LNCAP (cell line): ENCODE measurements at regions not wholly inside any gene's neighbourhood (a gene's known extent, or its start where the extent isn't known, plus 50 kb on each side); places are given as distances from the start of the nearest gene placed in this dataset.

Experiments used
- TF ChIP-seq, protein P1 (sequence below): fragments of 450-650 bp; IDR thresholded peaks from 2 replicates; pipeline ENCODE4 v1.5.1; 2017; ENCODE audit warnings: mild to moderate bottlenecking

DNA sequence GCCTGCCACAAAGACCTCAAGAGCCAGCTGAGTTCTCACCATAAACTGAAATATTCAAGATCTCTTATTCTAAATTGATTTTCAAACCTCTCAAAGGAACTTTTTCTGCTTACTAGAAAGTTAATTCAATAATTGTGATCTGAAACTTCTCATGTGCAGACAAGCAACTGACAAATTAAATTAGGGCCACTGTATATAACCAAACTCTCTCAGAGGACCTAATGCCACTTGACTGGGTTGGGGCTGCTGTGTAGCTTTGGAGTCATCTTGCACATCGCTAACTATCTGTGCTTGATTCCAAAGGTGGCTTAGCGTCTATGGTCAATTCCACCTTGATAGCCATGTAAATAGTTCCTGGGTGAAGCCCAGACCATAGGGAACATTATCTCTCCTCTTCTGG, 345.2 kb downstream of the GPR37 start:
- TF ChIP-seq, protein P1, sequence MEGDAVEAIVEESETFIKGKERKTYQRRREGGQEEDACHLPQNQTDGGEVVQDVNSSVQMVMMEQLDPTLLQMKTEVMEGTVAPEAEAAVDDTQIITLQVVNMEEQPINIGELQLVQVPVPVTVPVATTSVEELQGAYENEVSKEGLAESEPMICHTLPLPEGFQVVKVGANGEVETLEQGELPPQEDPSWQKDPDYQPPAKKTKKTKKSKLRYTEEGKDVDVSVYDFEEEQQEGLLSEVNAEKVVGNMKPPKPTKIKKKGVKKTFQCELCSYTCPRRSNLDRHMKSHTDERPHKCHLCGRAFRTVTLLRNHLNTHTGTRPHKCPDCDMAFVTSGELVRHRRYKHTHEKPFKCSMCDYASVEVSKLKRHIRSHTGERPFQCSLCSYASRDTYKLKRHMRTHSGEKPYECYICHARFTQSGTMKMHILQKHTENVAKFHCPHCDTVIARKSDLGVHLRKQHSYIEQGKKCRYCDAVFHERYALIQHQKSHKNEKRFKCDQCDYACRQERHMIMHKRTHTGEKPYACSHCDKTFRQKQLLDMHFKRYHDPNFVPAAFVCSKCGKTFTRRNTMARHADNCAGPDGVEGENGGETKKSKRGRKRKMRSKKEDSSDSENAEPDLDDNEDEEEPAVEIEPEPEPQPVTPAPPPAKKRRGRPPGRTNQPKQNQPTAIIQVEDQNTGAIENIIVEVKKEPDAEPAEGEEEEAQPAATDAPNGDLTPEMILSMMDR: no peak

DNA sequence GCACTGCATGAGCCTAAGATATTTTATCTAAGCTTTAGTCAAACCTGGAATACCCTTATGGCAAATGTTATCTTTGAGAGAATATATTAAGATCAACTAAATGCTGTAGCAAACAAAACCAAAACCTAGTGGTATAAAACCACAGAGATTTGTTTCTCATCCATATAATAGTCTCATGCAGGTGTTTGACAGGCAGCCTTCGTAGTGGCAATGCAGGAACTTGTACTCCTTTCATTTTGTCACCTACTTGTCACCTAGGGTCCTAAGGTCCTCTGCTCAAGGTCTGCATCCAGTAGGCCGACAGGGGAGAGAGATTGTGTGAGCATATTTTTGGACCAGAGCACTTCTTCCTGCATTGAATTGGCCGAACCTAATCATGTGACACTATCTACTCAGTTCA, 352.6 kb downstream of the GPR37 start:
- TF ChIP-seq, protein P1: no peak

DNA sequence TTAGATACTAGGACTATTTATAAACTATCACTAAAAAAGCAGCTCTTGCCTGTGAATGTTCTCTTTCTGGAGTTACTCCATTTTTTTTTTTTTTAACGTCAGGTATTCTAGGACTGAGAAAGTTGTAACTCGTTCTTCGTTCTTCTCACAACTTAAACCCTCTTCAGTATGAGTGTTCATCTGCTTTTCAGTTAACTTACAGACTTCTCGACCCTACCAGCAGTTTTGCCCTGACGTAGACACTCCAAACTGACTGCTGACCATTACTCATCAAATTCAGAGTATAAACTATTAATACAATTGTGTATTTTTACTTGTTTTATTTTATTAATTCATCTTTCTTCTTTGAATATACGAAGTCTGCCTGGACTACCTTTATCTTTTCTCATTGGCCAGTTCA, 353.1 kb downstream of the GPR37 start:
- TF ChIP-seq, protein P1: no peak

DNA sequence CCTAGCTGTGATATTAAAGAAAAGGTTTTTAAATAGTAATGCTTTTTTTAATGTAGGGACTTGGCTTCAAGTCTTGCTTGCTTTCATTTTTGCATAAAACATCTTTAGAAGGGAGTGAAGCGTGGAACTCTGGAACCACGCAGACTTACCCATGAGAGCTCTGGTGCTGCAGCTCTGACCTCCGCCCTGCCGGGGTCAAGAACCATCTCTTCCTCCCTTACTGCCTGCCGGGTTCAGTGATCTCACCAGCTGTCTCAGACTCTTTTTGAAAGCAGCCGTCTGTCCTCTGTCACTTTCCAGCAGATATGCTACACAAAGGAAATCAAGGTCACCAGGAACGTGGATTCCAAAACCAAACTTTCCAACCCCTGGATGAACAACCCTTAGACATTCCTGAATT, 353.8 kb downstream of the GPR37 start:
- TF ChIP-seq, protein P1: no peak

DNA sequence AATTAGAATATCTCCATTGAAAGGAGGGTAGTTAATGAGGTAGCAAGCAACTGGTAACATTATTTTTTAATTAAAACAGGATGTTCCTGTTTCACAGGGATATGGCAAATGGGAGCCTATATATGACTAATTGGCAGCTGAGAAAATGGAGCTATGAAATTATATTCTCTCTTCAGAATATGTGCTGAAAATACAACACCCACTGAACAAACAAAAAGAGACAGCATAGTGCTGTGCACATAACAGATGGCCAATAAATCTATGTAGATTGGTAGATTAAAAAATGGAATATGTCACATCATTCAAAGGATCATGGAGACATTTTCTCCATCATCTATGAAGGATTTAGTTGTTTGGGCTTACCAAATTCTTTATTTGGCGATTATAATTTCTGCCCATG, 362.0 kb downstream of the GPR37 start:
- TF ChIP-seq, protein P1: no peak

DNA sequence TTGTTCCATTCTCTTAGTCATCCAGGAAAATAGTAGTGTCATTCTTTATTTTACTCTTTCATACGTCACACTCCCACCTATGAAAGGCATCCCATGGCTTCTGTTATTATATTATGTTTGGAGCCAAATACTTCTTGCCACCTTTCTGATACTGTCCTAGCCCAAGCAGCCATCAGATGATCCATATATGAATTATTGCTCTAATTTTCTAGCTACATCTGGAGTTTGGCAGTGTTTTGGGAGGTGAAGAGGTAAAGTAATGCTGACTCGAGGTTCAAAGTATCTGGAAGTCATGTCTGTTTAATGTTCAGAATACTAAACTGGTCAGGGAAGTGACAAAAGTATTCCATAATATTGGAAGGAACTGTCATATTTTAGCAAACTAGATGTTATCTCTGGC, 362.5 kb downstream of the GPR37 start:
- TF ChIP-seq, protein P1: no peak

DNA sequence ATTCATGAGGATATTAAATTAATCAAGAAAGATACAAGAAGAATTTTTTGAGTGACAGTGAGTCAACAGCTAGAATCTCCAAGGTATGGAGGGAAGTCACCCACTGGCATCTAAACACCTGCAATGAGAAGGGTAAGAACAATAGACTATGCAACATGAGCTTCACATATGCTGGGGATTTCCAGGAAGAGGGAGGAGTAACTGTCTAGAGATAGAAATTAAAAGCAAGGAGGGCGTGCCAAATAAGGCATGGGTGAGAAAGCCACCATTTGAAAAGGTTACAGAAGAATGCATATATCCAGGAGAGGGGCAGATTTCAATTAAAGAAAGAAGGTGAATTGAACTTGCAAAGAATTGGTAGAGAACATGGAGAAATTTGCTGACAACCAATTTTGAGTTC, 365.7 kb downstream of the GPR37 start:
- TF ChIP-seq, protein P1: no peak

DNA sequence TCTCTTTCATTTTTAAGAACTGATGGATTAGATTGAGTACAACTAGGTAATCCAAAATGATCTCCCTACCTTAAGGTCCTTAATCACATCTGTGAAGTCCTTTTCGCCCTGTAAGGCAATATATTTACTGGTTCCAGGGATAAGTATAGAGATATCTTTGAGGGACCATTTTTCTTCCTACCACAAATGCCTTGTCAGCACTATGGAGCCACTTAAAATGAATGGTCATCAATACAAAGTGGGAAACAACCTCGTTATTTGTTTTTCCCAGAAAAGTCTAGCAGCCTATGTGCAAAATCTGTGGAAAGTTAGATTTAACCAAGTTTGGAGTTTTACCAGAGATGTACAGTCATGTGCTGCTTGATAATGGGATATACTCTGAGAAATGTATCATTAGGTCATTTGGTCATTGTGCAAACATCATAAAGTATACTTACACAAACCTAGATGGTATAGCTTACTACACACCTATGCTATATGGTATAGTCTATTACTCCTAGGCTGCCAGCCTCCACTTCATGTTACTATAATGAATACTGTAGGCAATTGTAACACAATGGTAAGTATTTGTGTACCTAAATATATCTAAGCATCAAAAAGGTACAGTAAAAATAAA, 366.2 kb upstream of the TMEM229A start:
- TF ChIP-seq, protein P1: no peak
